ENCODE measurements at regions not wholly inside any gene's neighbourhood (a gene's known extent, or its start where the extent isn't known, plus 50 kb on each side); places are given as distances from the start of the nearest gene placed in this dataset.
"Not testable (repeated sequence)": the region's sequence is repeated elsewhere in the genome, so short reads cannot be mapped to it uniquely, and the experiment has no call there.

GRCh38 chr15:32536507-32537172, 56.6 kb upstream of the GOLGA8N start:
- intact Hi-C loops (cut with micrococcal nuclease), result not testable (repeated sequence)
- ATAC-seq, result peak; percentile 99
- peak; percentile 71 for DNase-seq

GRCh38 chr15:32536057-32536493, 57.2 kb upstream of the GOLGA8N start:
- intact Hi-C loops (cut with micrococcal nuclease); DNase-seq; ATAC-seq: not testable (repeated sequence)

GRCh38 chr15:32535150-32535898, 57.9 kb upstream of the GOLGA8N start:
- intact Hi-C loops (cut with micrococcal nuclease); DNase-seq; ATAC-seq: not testable (repeated sequence)

DNA sequence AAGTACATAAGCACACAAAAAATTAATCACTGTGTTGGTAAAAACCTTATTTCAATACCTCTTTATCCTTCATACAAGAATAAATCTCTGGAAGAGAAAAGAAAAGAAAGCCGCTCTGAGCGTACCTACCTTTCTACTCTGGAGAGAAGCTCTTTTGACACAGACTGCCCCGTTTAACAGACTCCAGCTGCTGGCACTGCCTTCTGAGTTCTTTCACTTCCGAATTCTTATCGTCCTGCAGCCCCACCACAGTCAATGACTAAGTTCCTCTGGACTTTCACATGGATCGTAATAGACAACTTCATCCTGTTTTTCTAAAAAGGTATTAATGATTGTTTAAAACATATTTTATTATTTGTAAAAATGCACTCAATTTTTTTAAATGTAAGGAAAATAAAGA, 67.5 kb upstream of the GOLGA8O start:
- DNase-seq; intact Hi-C loops (cut with micrococcal nuclease); ATAC-seq: not testable (repeated sequence)

GRCh38 chr15:32522421-32522820, 67.0 kb upstream of the GOLGA8O start:
- intact Hi-C loops (cut with micrococcal nuclease); ATAC-seq; DNase-seq: not testable (repeated sequence)

GRCh38 chr15:32518976-32519375, 63.5 kb upstream of the GOLGA8O start:
- intact Hi-C loops (cut with micrococcal nuclease); ATAC-seq; DNase-seq: not testable (repeated sequence)

GRCh38 chr15:32518013-32518412, 62.6 kb upstream of the GOLGA8O start:
- not testable (repeated sequence) for DNase-seq

GRCh38 chr15:32516954-32517353, 61.5 kb upstream of the GOLGA8O start:
- ATAC-seq; DNase-seq; intact Hi-C loops (cut with micrococcal nuclease): not testable (repeated sequence)

More at GRCh38 chr15:32518013-32518412, 62.6 kb upstream of the GOLGA8O start:
- intact Hi-C loops (cut with micrococcal nuclease); ATAC-seq: not testable (repeated sequence)

DNA sequence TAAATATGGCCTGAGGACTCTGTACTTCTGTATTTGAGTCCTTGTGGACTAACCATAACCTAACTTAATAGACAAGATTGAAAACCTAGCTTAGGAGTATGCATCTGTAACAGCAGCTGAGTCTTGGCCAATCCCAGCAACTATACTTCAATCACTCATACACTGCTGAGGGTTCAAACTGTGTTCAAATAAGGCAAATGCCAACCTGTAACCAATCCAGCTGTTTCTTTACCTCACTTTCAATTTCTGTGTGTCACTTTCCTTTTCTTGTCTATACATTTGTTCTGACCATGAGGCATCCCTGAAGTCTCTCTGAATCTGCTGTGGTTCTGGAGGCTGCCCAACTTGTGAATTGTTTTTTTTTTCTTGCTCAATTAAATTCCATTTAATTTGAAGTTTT, 57.9 kb upstream of the GOLGA8O start:
- DNase-seq; intact Hi-C loops (cut with micrococcal nuclease); ATAC-seq: not testable (repeated sequence)

- intact Hi-C loops (cut with micrococcal nuclease); ATAC-seq; DNase-seq: not testable (repeated sequence)
These were observed 54.6 kb upstream of the GOLGA8O start for GRCh38 chr15:32510027-32510426.

GRCh38 chr15:32508081-32508480, 52.6 kb upstream of the GOLGA8O start:
- DNase-seq; ATAC-seq; intact Hi-C loops (cut with micrococcal nuclease): not testable (repeated sequence)

DNA sequence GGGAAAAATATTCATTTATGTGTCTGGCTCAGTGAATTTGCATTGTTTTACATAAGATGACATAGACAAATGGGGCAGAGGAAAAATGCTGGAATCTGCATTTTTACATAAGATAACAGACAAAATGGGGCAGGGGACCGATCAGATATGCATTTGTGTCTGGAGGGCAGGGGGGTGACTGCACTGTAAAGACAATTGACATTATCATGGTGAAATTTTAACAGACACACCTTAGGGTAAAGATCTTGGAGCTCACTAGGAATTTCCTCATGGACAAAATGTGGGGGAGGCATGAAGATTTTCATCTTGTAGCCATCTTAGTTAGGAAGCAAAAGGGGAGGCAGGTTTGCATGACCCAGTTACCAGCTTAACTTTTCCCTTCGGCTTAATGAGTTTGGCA, 51.4 kb upstream of the GOLGA8O start:
- ATAC-seq; DNase-seq; intact Hi-C loops (cut with micrococcal nuclease): not testable (repeated sequence)

- DNase-seq; intact Hi-C loops (cut with micrococcal nuclease); ATAC-seq: not testable (repeated sequence)
These were observed 50.2 kb upstream of the GOLGA8O start for GRCh38 chr15:32505633-32506032.
